GM23338 (cell line): ENCODE measurements at regions not wholly inside any gene's neighbourhood (a gene's known extent, or its start where the extent isn't known, plus 50 kb on each side); places are given as distances from the start of the nearest gene placed in this dataset.

Experiments used
- ATAC-seq: fragments of 200-7000 bp; cut with Tn5 transposase; 3 replicates; pipeline ENCODE4 v1.9.1; 2020
- DNase-seq: peaks from one replicate; pipeline ENCODE4 v3.0.0-alpha.2; 2015; ENCODE audit warnings: low spot score
- H2AFZ ChIP-seq: fragments of 200-600 bp; sonication (generic); 2 replicates; pipeline ENCODE4 v1.8.0; 2016; ENCODE audit warnings: antibody characterized with exemption, mild to moderate bottlenecking, moderate library complexity
- H3F3A ChIP-seq: fragments of 200-600 bp; sonication (generic); replicated peaks from 2 replicates; pipeline ENCODE4 v1.8.0; 2017; ENCODE audit warnings: antibody characterized with exemption, mixed run types, low read depth
- H3K27ac ChIP-seq: fragments of 200-600 bp; sonication (generic); 2 replicates; pipeline ENCODE4 v1.6.1; 2016; ENCODE audit warnings: low read depth
- H3K27me3 ChIP-seq: fragments of 200-600 bp; sonication (generic); 2 replicates; pipeline ENCODE4 v1.8.0; 2016; ENCODE audit warnings: mild to moderate bottlenecking, mixed run types, moderate library complexity; ENCODE audit not compliant: insufficient read depth
- H3K36me3 ChIP-seq: fragments of 200-600 bp; sonication (generic); 2 replicates; pipeline ENCODE4 v1.8.0; 2016; ENCODE audit warnings: mild to moderate bottlenecking; ENCODE audit not compliant: insufficient read depth
- H3K4me1 ChIP-seq: fragments of 200-600 bp; sonication (generic); 2 replicates; pipeline ENCODE4 v1.8.0; 2016; ENCODE audit warnings: mild to moderate bottlenecking, moderate library complexity; ENCODE audit not compliant: insufficient read depth
- H3K4me2 ChIP-seq: fragments of 200-600 bp; sonication (generic); 2 replicates; pipeline ENCODE4 v1.7.1; 2017; ENCODE audit warnings: mixed run types
- H3K4me3 ChIP-seq: fragments of 200-600 bp; sonication (generic); 2 replicates; pipeline ENCODE4 v1.6.1; 2016; ENCODE audit warnings: mixed run types
- H3K79me2 ChIP-seq: fragments of 200-600 bp; sonication (generic); replicated peaks from 2 replicates; pipeline ENCODE4 v1.8.0; 2017; ENCODE audit warnings: mild to moderate bottlenecking; ENCODE audit not compliant: insufficient read depth
- H3K9me2 ChIP-seq: fragments of 200-600 bp; sonication (generic); 2 replicates; pipeline ENCODE4 v1.8.0; 2017; ENCODE audit not compliant: insufficient read depth
- H4K20me1 ChIP-seq: fragments of 200-600 bp; sonication (generic); replicated peaks from 2 replicates; pipeline ENCODE4 v1.8.0; 2017; ENCODE audit warnings: mild to moderate bottlenecking; ENCODE audit not compliant: insufficient read depth
- H3K27ac Mint-ChIP-seq: 2 replicates; pipeline ENCODE4 v1.8.0; 2020; ENCODE audit warnings: inconsistent platforms, mild to moderate bottlenecking, moderate library complexity, mixed read lengths
- H3K27me3 Mint-ChIP-seq: 3 replicates; pipeline ENCODE4 v1.8.0; 2022; ENCODE audit warnings: low read depth, mild to moderate bottlenecking, moderate library complexity, mixed read lengths, inconsistent platforms; ENCODE audit not compliant: insufficient read depth, poor library complexity
- H3K36me3 Mint-ChIP-seq: 3 replicates; pipeline ENCODE4 v1.8.0; 2021; ENCODE audit warnings: low read depth, mild to moderate bottlenecking, inconsistent platforms, moderate library complexity, mixed read lengths
- H3K4me1 Mint-ChIP-seq: 3 replicates; pipeline ENCODE4 v1.8.0; 2020; ENCODE audit warnings: mild to moderate bottlenecking, inconsistent platforms, mixed read lengths
- H3K4me3 Mint-ChIP-seq: 3 replicates; pipeline ENCODE4 v1.8.0; 2021; ENCODE audit warnings: moderate library complexity, mild to moderate bottlenecking, inconsistent platforms, mixed read lengths
- H3K9me3 Mint-ChIP-seq: 3 replicates; pipeline ENCODE4 v1.8.0; 2020; ENCODE audit warnings: moderate library complexity, mild to moderate bottlenecking, inconsistent platforms, mixed read lengths
- CREB1 ChIP-seq: fragments of 250-450 bp; sonication (Bioruptor Pico); IDR thresholded peaks from 2 replicates; pipeline ENCODE4 v1.5.0; 2020; ENCODE audit warnings: low read depth, mild to moderate bottlenecking, moderate library complexity
- CTCF ChIP-seq, 2 experiments: fragments of 200-600 bp in 1 of 2; sonication (generic) in 1 of 2; conservative IDR thresholded peaks; 2 replicates each; pipeline versions ENCODE4 v1.5.1 to v1.6.1; 2016 to 2017; ENCODE audit warnings: antibody characterized with exemption in 2 of 2, low read depth in 2 of 2, mild to moderate bottlenecking in 2 of 2, moderate library complexity in 1 of 2
- ETS1 ChIP-seq: IDR thresholded peaks from 2 replicates; pipeline ENCODE4 v1.6.1; 2016; ENCODE audit warnings: antibody characterized with exemption
- EZH2 ChIP-seq: fragments of 200-600 bp; sonication (generic); IDR thresholded peaks from one replicate; pipeline ENCODE4 v1.8.0; 2017; ENCODE audit warnings: antibody characterized with exemption, mild to moderate bottlenecking, low read depth; ENCODE audit not compliant: unreplicated experiment
- EZH2phosphoT487 ChIP-seq: fragments of 200-600 bp; sonication (generic); IDR thresholded peaks from one replicate; pipeline ENCODE4 v1.8.1; 2018; ENCODE audit warnings: antibody characterized with exemption; ENCODE audit not compliant: unreplicated experiment
- JUNB ChIP-seq: IDR thresholded peaks from one replicate; pipeline ENCODE4 v1.6.1; 2016; ENCODE audit warnings: antibody characterized with exemption; ENCODE audit not compliant: unreplicated experiment
- NANOG ChIP-seq: IDR thresholded peaks from 2 replicates; pipeline ENCODE4 v1.6.1; 2016; ENCODE audit warnings: antibody characterized with exemption, borderline replicate concordance
- POLR2AphosphoS5 ChIP-seq: IDR thresholded peaks from 2 replicates; pipeline ENCODE4 v1.6.1; 2016; ENCODE audit warnings: antibody characterized with exemption, low read depth
- REST ChIP-seq: IDR thresholded peaks from one replicate; pipeline ENCODE4 v1.6.1; 2018; ENCODE audit warnings: antibody characterized with exemption; ENCODE audit not compliant: unreplicated experiment
- STAT1 ChIP-seq: IDR thresholded peaks from one replicate; pipeline ENCODE4 v1.6.1; 2016; ENCODE audit warnings: antibody characterized with exemption; ENCODE audit not compliant: unreplicated experiment
- ZNF114 ChIP-seq: fragments of 250-450 bp; sonication (Bioruptor Pico); IDR thresholded peaks from 2 replicates; pipeline ENCODE4 v1.5.0; 2020; ENCODE audit warnings: mild to moderate bottlenecking, moderate library complexity
- ZNF331 ChIP-seq: fragments of 250-450 bp; sonication (Bioruptor Pico); IDR thresholded peaks from 2 replicates; pipeline ENCODE4 v1.5.0; 2020; ENCODE audit warnings: low read depth, mild to moderate bottlenecking, moderate library complexity
- ZNF462 ChIP-seq: fragments of 250-450 bp; sonication (Bioruptor Pico); IDR thresholded peaks from 2 replicates; pipeline ENCODE4 v1.5.0; 2020; ENCODE audit warnings: mild to moderate bottlenecking, moderate library complexity

GRCh38 chr16:86426063-86426642 is 84.2 kb upstream of the FOXF1 start:
- no peak for DNase-seq
- H3K4me3 Mint-ChIP-seq = no peak overlapping the region
- H3F3A ChIP-seq = no peaks in the 10 kb centered on the region
- H3K27ac Mint-ChIP-seq = no peak overlapping the region
- ATAC-seq = peak; percentile 34; the same call in 2 of the 3 replicates
- H3K27me3 Mint-ChIP-seq = peaks cover 11% of the 10 kb centered on the region
- no peaks in the 10 kb centered on the region for H4K20me1 ChIP-seq
- no peak overlapping the region for H3K4me3 ChIP-seq
- no peaks in the 10 kb centered on the region for H3K9me3 Mint-ChIP-seq
- H3K4me2 ChIP-seq = no peak overlapping the region
- H3K36me3 ChIP-seq = no peaks in the 10 kb centered on the region
- H3K79me2 ChIP-seq = no peaks in the 10 kb centered on the region
- H3K4me1 ChIP-seq = peaks cover 6% of the 10 kb centered on the region; the same call in 1 of the 2 replicates
- H2AFZ ChIP-seq = no peak overlapping the region
- no peaks in the 10 kb centered on the region; the same call in 2 of the 3 replicates for H3K36me3 Mint-ChIP-seq
- peaks cover 14% of the 10 kb centered on the region; the same call in 2 of the 3 replicates for H3K4me1 Mint-ChIP-seq
- H3K27me3 ChIP-seq = no peaks in the 10 kb centered on the region
- H3K27ac ChIP-seq = no peak overlapping the region
- H3K9me2 ChIP-seq = no peaks in the 10 kb centered on the region
- TF ChIP-seq JUNB (no peak), EZH2phosphoT487 (no peak), NANOG (no peak), REST (no peak), EZH2 (no peak), POLR2AphosphoS5 (no peak), STAT1 (no peak), ETS1 (no peak), CTCF (conservative IDR thresholded peaks at IDR 0.05; ENCODE audit: low read depth in 2 of 2) (no peak), ZNF114 (CRISPR knock-in tag) (no peak), ZNF331 (CRISPR knock-in tag) (no peak), ZNF462 (CRISPR knock-in tag) (no peak), CREB1 (CRISPR knock-in tag) (no peak)
